ENCODE measurements at regions not wholly inside any gene's neighbourhood (a gene's known extent, or its start where the extent isn't known, plus 50 kb on each side); places are given as distances from the start of the nearest gene placed in this dataset.

DNA sequence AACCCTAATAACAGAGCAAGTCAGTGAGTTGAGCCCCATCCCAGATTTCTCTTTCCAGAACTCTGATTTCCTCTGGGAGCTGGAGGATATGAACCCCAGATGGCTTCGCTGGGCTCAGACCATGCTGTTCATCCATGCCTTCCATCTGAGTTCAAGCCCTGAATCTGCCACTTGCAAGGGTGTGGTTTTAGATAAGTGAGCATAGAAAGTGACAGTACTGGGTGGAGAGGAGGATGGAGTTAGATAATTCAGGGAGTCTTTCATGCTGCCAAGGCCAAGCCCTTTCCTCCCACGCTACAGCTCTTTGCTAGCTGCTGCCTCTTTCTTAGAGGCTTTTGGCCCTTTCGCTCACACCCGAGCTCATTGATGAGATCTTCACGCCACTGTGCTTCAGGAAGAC is 57.2 kb upstream of the MAFB start:
- Histone ChIP-seq H3K79me2 (ENCODE audit: control insufficient read depth, insufficient read depth, low read length) (no peaks in the 10 kb centered on the region), H3K36me3 (ENCODE audit: control insufficient read depth in 2 of 2, extremely low read depth in 1 of 2, insufficient read depth in 2 of 2, low read length in 2 of 2) (no peaks in the 10 kb centered on the region), H3K9me3 (replicated peaks; ENCODE audit: control insufficient read depth, insufficient read depth, low read length) (no peaks in the 10 kb centered on the region), H3K4me1 (ENCODE audit: control insufficient read depth, extremely low read depth, insufficient read depth, low read length) (no peaks in the 10 kb centered on the region), H3K4me2 (ENCODE audit: insufficient read depth, low read length) (no peak overlapping the region), H3K27me3 (ENCODE audit: control insufficient read depth in 2 of 2, insufficient read depth in 2 of 2, low read length in 2 of 2) (peaks cover 11% of the 10 kb centered on the region in 2 experiments), H3K9me1 (replicated peaks; ENCODE audit: control insufficient read depth, extremely low read depth, insufficient read depth, low read length) (no peaks in the 10 kb centered on the region), H2AFZ (ENCODE audit: low read depth, low read length) (no peak overlapping the region), H3K9ac (replicated peaks; ENCODE audit: extremely low read depth, insufficient read depth, low read length) (no peak overlapping the region), H3K4me3 (replicated peaks in 1 of 3; ENCODE audit: insufficient read depth in 1 of 3, low read depth in 1 of 3, low read length in 3 of 3) (no peak overlapping the region), H4K20me1 (replicated peaks; ENCODE audit: control insufficient read depth, extremely low read depth, insufficient read depth, low read length) (no peaks in the 10 kb centered on the region), H3K27ac (ENCODE audit: insufficient read depth, low read depth, low read length) (no peak overlapping the region)
- TF ChIP-seq JUN (IDR thresholded peaks at IDR 0.05; ENCODE audit: borderline replicate concordance, insufficient read depth, insufficient read length, low read depth) = no peak
- ChIA-PET CTCF (interaction anchor here (1.5 to 2.9 kb wide), 3 partner anchors 17 to 217 kb away, joined by 3 to 25 read pairs (median 6); no protein-coding TSS in a partner anchor), POLR2A (no interaction called here)
- dilution Hi-C loops (cut with MboI; ENCODE audit: extremely low pct_ligation_motif_present, low sequenced_read_pairs) = no loop called here
- intact Hi-C loops (cut with micrococcal nuclease) = no loop called here
- no TSS peak for BruUV-seq (replicated peaks)
- no peak for DNase-seq (ENCODE audit: low read depth, low spot score)
- FAIRE-seq = no peak

DNA sequence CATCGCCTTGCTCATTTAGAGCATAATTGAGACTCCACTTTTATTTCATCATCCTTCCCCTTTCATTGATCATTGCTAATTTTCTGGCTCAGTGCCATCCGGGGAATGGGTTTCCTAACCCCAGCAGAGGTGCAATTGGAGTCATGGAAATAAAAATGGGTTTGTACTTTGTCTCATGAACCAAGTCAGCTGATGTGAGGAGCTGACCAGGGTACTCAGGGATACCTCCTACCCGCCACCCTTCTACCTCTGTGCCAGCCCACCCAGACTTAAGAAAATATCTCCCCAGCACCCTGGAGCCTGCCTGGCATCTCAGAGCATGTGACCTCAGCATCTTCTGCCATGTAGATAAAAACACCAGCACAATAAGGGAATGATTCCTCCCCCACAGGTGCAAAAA is 59.1 kb upstream of the MAFB start:
- H3K4me2 ChIP-seq (ENCODE audit: insufficient read depth, low read length) = no peak overlapping the region
- dilution Hi-C loops (cut with MboI; ENCODE audit: extremely low pct_ligation_motif_present, low sequenced_read_pairs) (no loop called here), intact Hi-C loops (cut with micrococcal nuclease) (no loop called here)
- H4K20me1 ChIP-seq (replicated peaks; ENCODE audit: control insufficient read depth, extremely low read depth, insufficient read depth, low read length) = no peaks in the 10 kb centered on the region
- no peak for FAIRE-seq
- H3K4me1 ChIP-seq (ENCODE audit: control insufficient read depth, extremely low read depth, insufficient read depth, low read length) = no peaks in the 10 kb centered on the region
- no peak overlapping the region for H3K9ac ChIP-seq (replicated peaks; ENCODE audit: extremely low read depth, insufficient read depth, low read length)
- H3K9me3 ChIP-seq (replicated peaks; ENCODE audit: control insufficient read depth, insufficient read depth, low read length) = no peaks in the 10 kb centered on the region
- ChIA-PET CTCF (interaction anchor here (7.7 kb wide), 1 partner anchor 8 kb away, joined by 47 read pairs; no protein-coding TSS in a partner anchor), POLR2A (no interaction called here)
- BruUV-seq (replicated peaks) = no TSS peak
- H3K36me3 ChIP-seq (ENCODE audit: control insufficient read depth in 2 of 2, extremely low read depth in 1 of 2, insufficient read depth in 2 of 2, low read length in 2 of 2) = no peaks in the 10 kb centered on the region
- no peak for DNase-seq (ENCODE audit: low read depth, low spot score)
- no peak overlapping the region for H2AFZ ChIP-seq (ENCODE audit: low read depth, low read length)
- peaks cover 9 to 11% of the 10 kb centered on the region in 2 experiments for H3K27me3 ChIP-seq (ENCODE audit: control insufficient read depth in 2 of 2, insufficient read depth in 2 of 2, low read length in 2 of 2)
- H3K9me1 ChIP-seq (replicated peaks; ENCODE audit: control insufficient read depth, extremely low read depth, insufficient read depth, low read length) = no peaks in the 10 kb centered on the region
- TF ChIP-seq, protein P1, sequence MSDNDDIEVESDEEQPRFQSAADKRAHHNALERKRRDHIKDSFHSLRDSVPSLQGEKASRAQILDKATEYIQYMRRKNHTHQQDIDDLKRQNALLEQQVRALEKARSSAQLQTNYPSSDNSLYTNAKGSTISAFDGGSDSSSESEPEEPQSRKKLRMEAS (IDR thresholded peaks at IDR 0.05; ENCODE audit: insufficient read depth, insufficient read length) = no peak
- TF ChIP-seq POLR2AphosphoS5 (IDR thresholded peaks at IDR 0.05; ENCODE audit: insufficient read depth, low read depth, low read length) (no peak), POLR2A (IDR thresholded peaks at IDR 0.05; ENCODE audit: low read depth, low read length) (no peak), MYC (IDR thresholded peaks at IDR 0.05; ENCODE audit: low read depth, low read length) (no peak), JUN (IDR thresholded peaks at IDR 0.05; ENCODE audit: borderline replicate concordance, insufficient read depth, insufficient read length, low read depth) (no peak), GATA2 (IDR thresholded peaks at IDR 0.05; ENCODE audit: insufficient read depth, insufficient read length, low read depth, low read length) (no peak), EZH2 (IDR thresholded peaks at IDR 0.05; ENCODE audit: borderline replicate concordance, low read depth, low read length, severe bottlenecking) (no peak), FOS (IDR thresholded peaks at IDR 0.05; ENCODE audit: borderline replicate concordance, insufficient read depth, low read length) (no peak)
- TF ChIP-seq, protein P2, sequence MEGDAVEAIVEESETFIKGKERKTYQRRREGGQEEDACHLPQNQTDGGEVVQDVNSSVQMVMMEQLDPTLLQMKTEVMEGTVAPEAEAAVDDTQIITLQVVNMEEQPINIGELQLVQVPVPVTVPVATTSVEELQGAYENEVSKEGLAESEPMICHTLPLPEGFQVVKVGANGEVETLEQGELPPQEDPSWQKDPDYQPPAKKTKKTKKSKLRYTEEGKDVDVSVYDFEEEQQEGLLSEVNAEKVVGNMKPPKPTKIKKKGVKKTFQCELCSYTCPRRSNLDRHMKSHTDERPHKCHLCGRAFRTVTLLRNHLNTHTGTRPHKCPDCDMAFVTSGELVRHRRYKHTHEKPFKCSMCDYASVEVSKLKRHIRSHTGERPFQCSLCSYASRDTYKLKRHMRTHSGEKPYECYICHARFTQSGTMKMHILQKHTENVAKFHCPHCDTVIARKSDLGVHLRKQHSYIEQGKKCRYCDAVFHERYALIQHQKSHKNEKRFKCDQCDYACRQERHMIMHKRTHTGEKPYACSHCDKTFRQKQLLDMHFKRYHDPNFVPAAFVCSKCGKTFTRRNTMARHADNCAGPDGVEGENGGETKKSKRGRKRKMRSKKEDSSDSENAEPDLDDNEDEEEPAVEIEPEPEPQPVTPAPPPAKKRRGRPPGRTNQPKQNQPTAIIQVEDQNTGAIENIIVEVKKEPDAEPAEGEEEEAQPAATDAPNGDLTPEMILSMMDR (IDR thresholded peaks at IDR 0.05; ENCODE audit: extremely low read depth in 1 of 2, insufficient read depth in 1 of 2, low read depth in 1 of 2, low read length in 2 of 2) = no peak
- H3K27ac ChIP-seq (ENCODE audit: insufficient read depth, low read depth, low read length) = no peak overlapping the region
- no peaks in the 10 kb centered on the region for H3K79me2 ChIP-seq (ENCODE audit: control insufficient read depth, insufficient read depth, low read length)
- H3K4me3 ChIP-seq (replicated peaks in 1 of 3; ENCODE audit: insufficient read depth in 1 of 3, low read depth in 1 of 3, low read length in 3 of 3) = no peak overlapping the region
